PC-3 (cell line): ENCODE measurements at regions not wholly inside any gene's neighbourhood (a gene's known extent, or its start where the extent isn't known, plus 50 kb on each side); places are given as distances from the start of the nearest gene placed in this dataset.

Experiments used
- ATAC-seq: fragments of 200-7000 bp; cut with Tn5 transposase; 2 replicates; pipeline ENCODE4 v1.9.1; 2020; ENCODE audit warnings: mild to moderate bottlenecking, moderate library complexity
- BruUV-seq: library from RNA; stranded (reverse); fragments of 400-500 nt; replicated peaks from 2 replicates; lab custom pipeline; 2021; lab: Mats Ljungman, UMichigan
- CTCF ChIA-PET: fragments of 300-600 bp; sonication (Branson Sonifier 250); formaldehyde crosslinking; loops from one replicate; lab custom pipeline; 2022; ENCODE audit warnings: antibody characterized with exemption; lab: Charles Lee
- POLR2A ChIA-PET: fragments of 300-600 bp; sonication (Branson Sonifier 250); formaldehyde crosslinking; loops from one replicate; lab custom pipeline; 2022; ENCODE audit warnings: antibody characterized with exemption; ENCODE audit not compliant: unreplicated experiment; lab: Charles Lee
- DNase-seq: peaks from one replicate; pipeline ENCODE4 v3.0.0-alpha.2; 2015
- H2AFZ ChIP-seq: fragments of 300-600 bp; sonication (generic); 2 replicates; pipeline ENCODE4 v1.6.0; 2016; ENCODE audit warnings: antibody characterized with exemption, low read length
- H3F3A ChIP-seq: fragments of 300-600 bp; sonication (generic); one replicate; pipeline ENCODE4 v1.6.0; 2017; ENCODE audit warnings: antibody characterized with exemption, low read length, control low read depth, mild to moderate bottlenecking; ENCODE audit not compliant: unreplicated experiment
- H3K27ac ChIP-seq: fragments of 300-600 bp; sonication (generic); 2 replicates; pipeline ENCODE4 v1.5.1; 2016; ENCODE audit warnings: mild to moderate bottlenecking, low read length
- H3K27me3 ChIP-seq: fragments of 300-600 bp; sonication (generic); 2 replicates; pipeline ENCODE4 v1.6.1; 2016; ENCODE audit warnings: low read length, mixed read lengths
- H3K36me3 ChIP-seq: fragments of 300-600 bp; sonication (generic); 2 replicates; pipeline ENCODE4 v1.6.1; 2016; ENCODE audit warnings: low read depth, mixed run types, low read length, mixed read lengths
- H3K4me1 ChIP-seq: fragments of 300-600 bp; sonication (generic); 2 replicates; pipeline ENCODE4 v1.5.1; 2016; ENCODE audit warnings: low read length; ENCODE audit not compliant: insufficient read depth
- H3K4me2 ChIP-seq: fragments of 300-600 bp; sonication (generic); 2 replicates; pipeline ENCODE4 v1.6.0; 2016; ENCODE audit warnings: low read length
- H3K4me3 ChIP-seq: fragments of 300-600 bp; sonication (generic); 2 replicates; pipeline ENCODE4 v1.5.1; 2016; ENCODE audit warnings: mild to moderate bottlenecking, low read length, mixed read lengths
- H3K79me2 ChIP-seq: fragments of 300-600 bp; sonication (generic); 2 replicates; pipeline ENCODE4 v1.6.1; 2017; ENCODE audit warnings: low read length, mixed read lengths
- H3K9ac ChIP-seq: fragments of 300-600 bp; sonication (generic); 2 replicates; pipeline ENCODE4 v1.6.0; 2016; ENCODE audit warnings: mild to moderate bottlenecking, low read length
- H3K9me2 ChIP-seq: fragments of 300-600 bp; sonication (generic); replicated peaks from 2 replicates; pipeline ENCODE4 v1.6.1; 2016; ENCODE audit warnings: mixed run types, low read length, mixed read lengths
- H3K9me3 ChIP-seq: fragments of 300-600 bp; sonication (generic); 2 replicates; pipeline ENCODE4 v1.6.1; 2016; ENCODE audit warnings: low read length, mixed read lengths
- H4K20me1 ChIP-seq: fragments of 300-600 bp; sonication (generic); 2 replicates; pipeline ENCODE4 v1.6.1; 2016; ENCODE audit warnings: low read length, mixed read lengths
- CTCF ChIP-seq: fragments of 300-600 bp; sonication (generic); conservative IDR thresholded peaks from 2 replicates; pipeline ENCODE4 v1.5.1; 2017; ENCODE audit warnings: antibody characterized with exemption, low read depth, mild to moderate bottlenecking, low read length
- EZH2 ChIP-seq: fragments of 300-600 bp; sonication (generic); IDR thresholded peaks from one replicate; pipeline ENCODE4 v1.6.1; 2017; ENCODE audit warnings: antibody characterized with exemption, mild to moderate bottlenecking, low read length; ENCODE audit not compliant: unreplicated experiment
- EZH2phosphoT487 ChIP-seq: fragments of 300-600 bp; sonication (generic); IDR thresholded peaks from 2 replicates; pipeline ENCODE4 v1.6.1; 2018; ENCODE audit warnings: mild to moderate bottlenecking, antibody characterized with exemption, low read length, borderline replicate concordance
- intact Hi-C: fragments of 100-400 bp; cut with micrococcal nuclease; formaldehyde crosslinking; loops from 2 replicates; pipeline ENCODE4 v1.9.0; 2023

DNA sequence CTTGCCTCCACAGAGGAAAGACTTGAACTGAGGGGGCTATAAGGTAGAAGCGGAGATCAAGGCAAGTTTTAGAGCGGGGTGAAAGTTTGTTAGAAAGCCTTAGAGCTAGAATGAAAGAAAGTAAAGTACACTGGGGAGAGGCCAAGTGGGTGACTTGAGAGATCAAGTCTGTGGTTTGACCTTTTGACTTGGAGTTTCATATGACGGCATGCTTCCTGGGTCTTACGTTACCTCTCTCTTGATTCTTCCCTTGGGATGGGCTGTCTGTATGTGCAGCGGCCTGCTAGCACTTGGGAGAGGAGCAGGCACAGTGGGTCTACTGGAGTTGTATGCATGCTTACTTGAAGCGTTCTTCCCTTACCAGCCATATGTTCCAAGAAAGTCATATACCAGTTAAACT is 1768.5 kb downstream of the PCDH9 start:
- ATAC-seq: no peak; the same call in 1 of the 2 replicates
- BruUV-seq: no TSS peak
- Histone ChIP-seq H3K27ac (no peak overlapping the region), H3K9ac (no peak overlapping the region), H3K4me3 (no peak overlapping the region), H3K4me1 (no peaks in the 10 kb centered on the region), H3K27me3 (no peaks in the 10 kb centered on the region), H3K9me2 (no peaks in the 10 kb centered on the region), H3K79me2 (no peaks in the 10 kb centered on the region), H4K20me1 (no peaks in the 10 kb centered on the region), H3K36me3 (no peaks in the 10 kb centered on the region), H3K4me2 (no peak overlapping the region), H3F3A (no peaks in the 10 kb centered on the region), H3K9me3 (no peaks in the 10 kb centered on the region), H2AFZ (no peak overlapping the region)
- POLR2A ChIA-PET: no interaction called here
- intact Hi-C loops: no loop called here
- DNase-seq: no peak
- CTCF ChIA-PET: no interaction called here
- TF ChIP-seq EZH2phosphoT487 (no peak), EZH2 (no peak), CTCF (no peak)

- Histone ChIP-seq H2AFZ (no peak overlapping the region), H3F3A (no peaks in the 10 kb centered on the region), H3K9me2 (no peaks in the 10 kb centered on the region), H3K4me2 (no peak overlapping the region), H3K4me3 (no peak overlapping the region), H3K27me3 (no peaks in the 10 kb centered on the region), H3K9me3 (no peaks in the 10 kb centered on the region), H3K27ac (no peak overlapping the region), H3K36me3 (no peaks in the 10 kb centered on the region), H3K79me2 (no peaks in the 10 kb centered on the region), H4K20me1 (no peaks in the 10 kb centered on the region), H3K4me1 (no peaks in the 10 kb centered on the region), H3K9ac (no peak overlapping the region)
- no peak for ATAC-seq
- DNase-seq: no peak
- ChIA-PET CTCF (no interaction called here), POLR2A (no interaction called here)
- BruUV-seq: no TSS peak
- no peak for TF ChIP-seq EZH2phosphoT487
- no peak for TF ChIP-seq EZH2
- no peak for TF ChIP-seq CTCF
- intact Hi-C loops: no loop called here
Measured at GRCh38 chr13:65460136-65460535, 1770.0 kb downstream of the PCDH9 start.

- no peaks in the 10 kb centered on the region for H3F3A ChIP-seq
- no peaks in the 10 kb centered on the region for H4K20me1 ChIP-seq
- TF ChIP-seq EZH2phosphoT487 (no peak), EZH2 (no peak), CTCF (no peak)
- no peak overlapping the region for H3K9ac ChIP-seq
- H3K4me1 ChIP-seq: no peaks in the 10 kb centered on the region
- intact Hi-C loops: no loop called here
- DNase-seq (no peak), ATAC-seq (peak; percentile 57)
- no peaks in the 10 kb centered on the region for H3K9me2 ChIP-seq
- no peak overlapping the region for H2AFZ ChIP-seq
- no TSS peak for BruUV-seq
- H3K36me3 ChIP-seq: no peaks in the 10 kb centered on the region
- H3K27ac ChIP-seq: no peak overlapping the region
- ChIA-PET CTCF (no interaction called here), POLR2A (no interaction called here)
- H3K4me3 ChIP-seq: no peak overlapping the region
- H3K79me2 ChIP-seq: no peaks in the 10 kb centered on the region
- H3K9me3 ChIP-seq: no peaks in the 10 kb centered on the region
- no peaks in the 10 kb centered on the region for H3K27me3 ChIP-seq
- H3K4me2 ChIP-seq: no peak overlapping the region
Measured at GRCh38 chr13:65456150-65456912, 1773.8 kb downstream of the PCDH9 start.
